Rectal smooth muscle tissue (tissue), 1 donor: ENCODE measurements at regions not wholly inside any gene's neighbourhood (a gene's known extent, or its start where the extent isn't known, plus 50 kb on each side); places are given as distances from the start of the nearest gene placed in this dataset.
"Not testable (repeated sequence)": the region's sequence is repeated elsewhere in the genome, so short reads cannot be mapped to it uniquely, and the experiment has no call there.

ENCODE experiments used
- H3K27ac ChIP-seq: one replicate; pipeline ENCODE4 v1.7.0; 2013; ENCODE audit warnings: low read depth, low read length, inconsistent platforms
- H3K27me3 ChIP-seq: one replicate; pipeline ENCODE4 v1.7.0; 2013; ENCODE audit warnings: low read length; ENCODE audit not compliant: control insufficient read depth, insufficient read depth
- H3K36me3 ChIP-seq: one replicate; pipeline ENCODE4 v1.7.0; 2013; ENCODE audit warnings: low read length; ENCODE audit not compliant: control insufficient read depth, insufficient read depth
- H3K4me1 ChIP-seq: one replicate; pipeline ENCODE4 v1.7.0; 2013; ENCODE audit warnings: low read length; ENCODE audit not compliant: control insufficient read depth, insufficient read depth
- H3K4me3 ChIP-seq: one replicate; pipeline ENCODE4 v1.7.0; 2013; ENCODE audit warnings: low read length
- H3K9ac ChIP-seq: one replicate; pipeline ENCODE4 v1.7.0; 2013; ENCODE audit warnings: low read length

DNA sequence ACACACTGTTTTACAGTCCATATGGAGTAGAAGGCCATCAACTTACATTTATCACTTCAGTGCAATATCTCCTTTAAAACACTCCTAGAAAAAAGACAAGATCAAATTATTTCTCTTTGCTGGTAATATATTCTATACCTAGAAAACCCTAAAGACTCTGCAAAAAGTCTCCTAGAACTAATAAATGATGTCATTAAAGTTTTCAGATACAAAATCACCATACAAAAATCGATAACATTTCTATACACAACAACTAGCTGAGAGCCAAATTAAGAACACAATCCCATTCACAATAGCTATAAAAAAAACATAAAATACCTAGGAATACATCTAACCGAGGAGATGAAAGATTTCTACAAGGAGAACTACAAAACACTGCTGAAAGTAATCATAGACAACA, 300.3 kb downstream of the CETN3 start:
- Histone ChIP-seq H3K36me3 (no peaks in the 10 kb centered on the region), H3K4me3 (no peak overlapping the region), H3K27ac (no peak overlapping the region), H3K4me1 (no peaks in the 10 kb centered on the region), H3K27me3 (no peaks in the 10 kb centered on the region), H3K9ac (no peak overlapping the region)

DNA sequence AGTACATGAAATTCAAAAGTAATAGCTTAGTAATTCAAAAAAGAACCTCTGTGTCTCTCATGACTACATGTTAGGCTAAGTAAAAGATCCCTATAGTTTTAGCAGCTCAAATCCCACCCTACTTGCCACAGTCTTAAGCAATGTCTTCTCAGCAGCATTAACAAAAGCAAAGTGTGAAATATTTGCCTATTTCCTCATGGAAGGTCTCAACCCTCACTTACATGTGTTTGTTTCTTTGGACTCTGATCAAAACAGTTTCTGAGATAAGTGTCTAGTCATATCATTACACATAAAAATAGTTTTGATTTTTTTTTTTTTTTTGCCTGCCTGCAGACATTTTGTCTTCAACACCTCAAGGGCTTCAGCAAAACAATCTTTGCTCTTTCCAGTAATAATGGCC, 310.5 kb downstream of the CETN3 start:
- Histone ChIP-seq H3K27me3 (no peaks in the 10 kb centered on the region), H3K4me1 (peaks cover 6% of the 10 kb centered on the region), H3K4me3 (no peak overlapping the region), H3K27ac (no peak overlapping the region), H3K36me3 (no peaks in the 10 kb centered on the region), H3K9ac (no peak overlapping the region)

DNA sequence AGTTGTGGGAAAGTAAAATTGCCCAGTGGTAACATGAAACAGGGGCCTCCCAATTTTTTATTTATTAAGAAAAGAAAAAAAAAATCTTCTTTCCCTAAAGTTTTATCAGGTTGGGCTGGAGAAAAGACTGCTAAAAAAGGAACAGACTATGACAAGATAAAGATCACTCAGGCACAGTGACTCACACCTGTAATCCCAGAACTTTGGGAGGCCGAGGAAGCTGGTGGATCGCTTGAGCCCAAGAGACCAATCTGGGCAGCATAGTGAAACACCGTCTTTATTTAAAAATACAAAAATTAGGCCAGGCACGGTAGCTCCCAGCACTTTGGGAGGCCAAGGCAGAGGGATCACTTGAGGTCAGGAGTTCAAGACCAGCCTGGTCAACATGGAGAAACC, 312.5 kb downstream of the CETN3 start:
- Histone ChIP-seq H3K27ac (no peak overlapping the region), H3K4me3 (no peak overlapping the region), H3K27me3 (no peaks in the 10 kb centered on the region), H3K36me3 (no peaks in the 10 kb centered on the region), H3K9ac (no peak overlapping the region), H3K4me1 (peaks cover 17% of the 10 kb centered on the region)

DNA sequence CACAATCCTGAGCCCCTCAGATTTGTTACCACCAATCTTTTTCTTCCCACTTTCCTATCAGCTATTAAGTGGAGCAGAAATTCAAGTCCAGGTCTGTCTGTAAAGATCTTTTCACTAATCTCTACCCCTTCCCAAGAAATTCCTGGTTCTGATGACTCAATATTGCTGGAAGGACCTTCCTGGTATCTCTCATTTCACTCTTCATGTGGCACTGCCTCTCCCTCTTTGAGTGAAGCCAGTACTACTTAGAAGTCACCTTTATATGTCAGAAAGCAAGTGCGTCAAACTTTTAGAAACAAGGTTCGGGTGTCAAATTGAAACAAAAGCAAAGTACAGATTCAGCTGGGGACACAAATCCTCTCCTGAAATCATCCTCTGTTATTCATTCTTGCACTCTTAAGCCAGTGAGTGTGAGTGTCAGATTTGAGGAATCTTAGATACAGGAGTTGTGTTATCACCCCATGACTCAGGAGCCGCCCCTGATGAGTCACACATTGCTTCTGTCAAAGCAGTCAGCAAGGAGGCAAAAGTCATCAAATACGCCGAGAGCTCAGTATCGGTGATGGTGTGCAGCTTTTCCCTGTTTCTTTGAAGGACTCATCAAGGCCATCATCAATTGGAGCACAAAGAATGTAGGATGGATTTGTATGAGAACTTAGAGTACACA, 313.0 kb downstream of the CETN3 start:
- Histone ChIP-seq H3K4me3 (no peak overlapping the region), H3K27ac (no peak overlapping the region), H3K4me1 (peaks cover 17% of the 10 kb centered on the region), H3K9ac (no peak overlapping the region), H3K36me3 (no peaks in the 10 kb centered on the region), H3K27me3 (no peaks in the 10 kb centered on the region)

DNA sequence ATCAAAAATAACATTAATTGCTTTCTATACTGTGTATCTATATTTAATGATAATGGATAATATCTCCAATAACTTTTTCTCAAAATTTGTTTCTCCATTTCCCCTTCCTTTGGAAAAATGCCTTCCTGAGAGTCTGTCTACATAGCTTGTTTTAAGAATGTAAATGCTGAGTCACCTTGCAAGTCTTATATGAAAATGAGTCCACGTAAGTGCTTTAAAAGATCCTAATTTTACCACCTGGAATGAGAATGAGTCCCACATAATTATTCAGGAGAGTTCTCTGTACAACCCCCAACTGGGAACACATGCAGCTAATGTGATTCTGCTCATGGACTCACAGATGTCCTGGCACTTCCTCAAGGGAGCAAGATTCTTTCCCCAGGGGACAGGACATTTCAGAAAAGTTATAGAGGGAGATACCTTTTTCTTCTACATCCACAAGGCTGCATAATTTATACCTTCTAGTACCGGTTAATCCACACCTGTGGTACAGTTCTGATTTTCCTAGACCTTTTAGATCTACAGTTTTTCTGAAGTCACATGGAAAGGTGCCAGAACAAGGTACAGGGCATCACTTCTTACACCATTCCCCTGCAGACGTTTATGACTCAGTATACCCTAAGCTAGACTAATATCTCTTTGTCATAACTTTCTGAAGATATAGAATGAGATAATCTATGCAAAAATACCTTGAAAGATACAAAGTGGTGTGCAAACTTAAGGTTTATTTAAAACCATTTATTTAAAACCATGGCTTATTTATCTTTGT, 314.1 kb downstream of the CETN3 start:
- Histone ChIP-seq H3K27me3 (no peaks in the 10 kb centered on the region), H3K4me1 (peaks cover 17% of the 10 kb centered on the region), H3K27ac (no peak overlapping the region), H3K4me3 (no peak overlapping the region), H3K36me3 (no peaks in the 10 kb centered on the region), H3K9ac (no peak overlapping the region)

DNA sequence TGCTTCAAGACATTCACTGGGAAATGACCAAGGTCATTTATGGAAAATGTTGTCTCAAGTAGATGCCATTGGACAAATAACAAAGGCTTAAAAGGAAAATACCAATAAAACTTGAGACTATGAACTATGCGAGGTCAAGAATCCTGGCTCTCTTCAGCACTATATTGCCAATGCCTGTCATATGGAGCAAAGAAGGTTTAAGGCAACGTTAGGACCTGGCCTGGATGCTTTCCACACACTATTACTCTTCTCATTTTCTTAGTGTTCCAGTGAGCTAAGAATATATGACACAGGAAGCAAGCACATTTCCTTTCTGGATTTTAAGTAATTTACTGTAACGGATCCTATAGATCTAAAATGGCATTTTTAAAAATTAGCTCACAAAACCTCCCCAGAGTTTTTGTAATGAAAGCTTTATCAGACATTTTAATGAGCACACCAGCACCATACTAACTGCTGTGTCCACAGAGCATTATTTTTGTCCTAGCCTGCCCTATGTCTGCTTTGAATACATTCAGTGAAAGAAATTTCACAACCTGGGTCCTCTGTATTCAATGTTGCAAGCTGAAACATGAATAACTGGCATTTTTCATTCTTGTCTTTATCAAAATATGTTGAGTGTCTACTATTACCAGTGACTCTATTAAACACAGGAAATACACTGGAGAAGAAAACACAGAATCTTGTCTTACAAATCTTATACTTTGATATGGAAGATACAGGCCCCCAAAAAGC, 315.6 kb downstream of the CETN3 start:
- Histone ChIP-seq H3K9ac (no peak overlapping the region), H3K27ac (no peak overlapping the region), H3K4me1 (peaks cover 17% of the 10 kb centered on the region), H3K36me3 (no peaks in the 10 kb centered on the region), H3K4me3 (no peak overlapping the region), H3K27me3 (no peaks in the 10 kb centered on the region)

GRCh38 chr5:90092734-90093133, 316.8 kb downstream of the CETN3 start:
- Histone ChIP-seq H3K27ac (no peak overlapping the region), H3K27me3 (no peaks in the 10 kb centered on the region), H3K4me3 (no peak overlapping the region), H3K36me3 (no peaks in the 10 kb centered on the region), H3K4me1 (peaks cover 17% of the 10 kb centered on the region), H3K9ac (no peak overlapping the region)

GRCh38 chr5:90084342-90084741, 325.2 kb downstream of the CETN3 start:
- H3K36me3 ChIP-seq = no peaks in the 10 kb centered on the region

DNA sequence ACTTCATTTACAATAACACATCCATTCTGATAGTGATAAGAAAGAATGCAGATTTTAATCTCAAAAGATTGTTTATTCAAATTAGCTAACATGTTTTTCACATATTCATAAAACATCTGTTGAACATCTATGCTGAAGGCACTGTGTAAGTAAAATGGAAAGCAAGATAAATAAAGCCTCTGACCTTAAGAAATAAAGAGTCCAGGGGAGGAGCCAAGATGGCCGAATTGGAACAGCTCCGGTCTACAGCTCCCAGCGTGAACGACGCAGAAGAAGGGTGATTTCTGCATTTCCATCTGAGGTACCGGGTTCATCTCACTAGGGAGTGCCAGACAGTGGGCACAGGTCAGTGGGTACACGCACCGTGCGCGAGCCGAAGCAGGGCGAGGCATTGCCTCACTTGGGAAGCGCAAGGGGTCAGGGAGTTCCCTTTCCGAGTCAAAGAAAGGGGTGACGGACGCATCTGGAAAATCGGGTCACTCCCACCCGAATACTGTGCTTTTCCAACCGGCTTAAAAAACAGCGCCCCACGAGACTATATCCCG, 336.5 kb downstream of the CETN3 start:
- H3K4me1 ChIP-seq, H3K36me3 ChIP-seq, H3K4me3 ChIP-seq, H3K27ac ChIP-seq, H3K9ac ChIP-seq, H3K27me3 ChIP-seq: not testable (repeated sequence)

More at GRCh38 chr5:90084342-90084741, 325.2 kb downstream of the CETN3 start:
- no peak overlapping the region for H3K4me3 ChIP-seq
- no peak overlapping the region for H3K27ac ChIP-seq
- H3K9ac ChIP-seq = no peak overlapping the region
- H3K27me3 ChIP-seq = no peaks in the 10 kb centered on the region
- H3K4me1 ChIP-seq = no peaks in the 10 kb centered on the region

GRCh38 chr5:90071656-90072055, 337.9 kb downstream of the CETN3 start:
- Histone ChIP-seq H3K27ac (no peak overlapping the region), H3K4me1 (no peaks in the 10 kb centered on the region), H3K36me3 (no peaks in the 10 kb centered on the region), H3K27me3 (no peaks in the 10 kb centered on the region), H3K4me3 (no peak overlapping the region), H3K9ac (no peak overlapping the region)

- Histone ChIP-seq H3K36me3 (no peaks in the 10 kb centered on the region), H3K9ac (no peak overlapping the region), H3K4me1 (no peaks in the 10 kb centered on the region), H3K4me3 (no peak overlapping the region), H3K27ac (no peak overlapping the region), H3K27me3 (no peaks in the 10 kb centered on the region)
Observed at GRCh38 chr5:90071066-90071465, 338.5 kb downstream of the CETN3 start.

DNA sequence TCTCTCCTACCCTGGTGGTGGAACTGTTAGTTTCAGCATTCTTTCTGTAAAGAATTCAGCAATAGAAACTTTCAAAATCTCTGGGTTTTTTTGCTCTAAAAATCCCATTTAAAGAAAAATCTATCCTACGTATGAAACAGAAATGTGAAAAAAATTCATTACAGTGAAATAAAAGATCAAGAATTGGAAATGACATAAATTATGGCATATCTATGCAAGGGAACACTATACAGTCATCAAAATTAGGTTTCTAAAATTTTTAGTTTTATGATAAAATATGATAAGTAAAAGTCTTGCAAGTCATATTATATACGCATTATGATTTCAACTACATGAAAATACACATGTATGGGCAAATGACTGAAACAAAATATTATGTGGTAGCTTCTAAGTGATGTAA, 342.6 kb downstream of the CETN3 start:
- no peaks in the 10 kb centered on the region for H3K4me1 ChIP-seq

More for the DNA sequence above, 342.6 kb downstream of the CETN3 start:
- H3K27me3 ChIP-seq = no peaks in the 10 kb centered on the region
- H3K27ac ChIP-seq = no peak overlapping the region
- no peak overlapping the region for H3K4me3 ChIP-seq
- H3K36me3 ChIP-seq = no peaks in the 10 kb centered on the region
- no peak overlapping the region for H3K9ac ChIP-seq
